Ishikawa (cell line): ENCODE measurements at regions not wholly inside any gene's neighbourhood (a gene's known extent, or its start where the extent isn't known, plus 50 kb on each side); places are given as distances from the start of the nearest gene placed in this dataset.

Source experiments
- CEBPB ChIP-seq: IDR thresholded peaks from 2 replicates; pipeline ENCODE4 v1.6.1; 2012
- CREB1 ChIP-seq: IDR thresholded peaks from 2 replicates; pipeline ENCODE4 v1.6.1; 2012; ENCODE audit warnings: low read depth
- FOXM1 ChIP-seq: IDR thresholded peaks from 2 replicates; pipeline ENCODE4 v1.6.1; 2012; ENCODE audit warnings: low read depth, borderline replicate concordance
- MAX ChIP-seq: IDR thresholded peaks from 2 replicates; pipeline ENCODE4 v1.6.1; 2012
- NFIC ChIP-seq: IDR thresholded peaks from 2 replicates; pipeline ENCODE4 v1.6.1; 2012
- REST ChIP-seq: IDR thresholded peaks from 2 replicates; pipeline ENCODE4 v1.6.1; 2012; ENCODE audit warnings: low read depth, mild to moderate bottlenecking
- TAF1 ChIP-seq: IDR thresholded peaks from 2 replicates; pipeline ENCODE4 v1.6.1; 2012; ENCODE audit warnings: low read depth, mild to moderate bottlenecking
- TCF12 ChIP-seq: IDR thresholded peaks from 2 replicates; pipeline ENCODE4 v1.6.1; 2012; ENCODE audit warnings: low read depth
- TEAD4 ChIP-seq: IDR thresholded peaks from 2 replicates; pipeline ENCODE4 v1.6.1; 2012
- YY1 ChIP-seq: IDR thresholded peaks from 2 replicates; pipeline ENCODE4 v1.6.1; 2012; ENCODE audit warnings: low read depth

- TF ChIP-seq TAF1 (no peak), CREB1 (no peak), CEBPB (no peak), FOXM1 (no peak), YY1 (no peak), MAX (no peak), TCF12 (no peak), REST (no peak), NFIC (no peak), TEAD4 (no peak)
Observed at GRCh38 chr15:25240461-25241021, 198.3 kb downstream of the UBE3A start.
